ENCODE measurements at regions not wholly inside any gene's neighbourhood (a gene's known extent, or its start where the extent isn't known, plus 50 kb on each side); places are given as distances from the start of the nearest gene placed in this dataset.
"Not testable (repeated sequence)": the region's sequence is repeated elsewhere in the genome, so short reads cannot be mapped to it uniquely, and the experiment has no call there.

GRCh38 chr11:110358336-110358735, 61.9 kb upstream of the RDX start:
- intact Hi-C loops (cut with DNase I), result no loop called here
- no peaks in the 10 kb centered on the region for H3K36me3 ChIP-seq
- peaks cover 0 to 4% of the 10 kb centered on the region in 2 donors for H3K4me1 ChIP-seq
- H3K27me3 ChIP-seq, result no peaks in the 10 kb centered on the region
- H3K4me3 ChIP-seq, result no peak overlapping the region
- no peaks in the 10 kb centered on the region for H3K9me3 ChIP-seq
- no peak for ATAC-seq
- no peak for DNase-seq
- no peak for TF ChIP-seq CTCF (IDR thresholded peaks at IDR 0.05)
- H3K27ac ChIP-seq, result no peak overlapping the region

GRCh38 chr11:110360781-110361408, 64.5 kb upstream of the RDX start:
- H3K27me3 ChIP-seq; H3K4me3 ChIP-seq; DNase-seq; intact Hi-C loops (cut with DNase I); H3K9me3 ChIP-seq; ATAC-seq; H3K36me3 ChIP-seq; H3K27ac ChIP-seq: not testable (repeated sequence)
- peaks cover 0 to 11% of the 10 kb centered on the region in 2 donors for H3K4me1 ChIP-seq

DNA sequence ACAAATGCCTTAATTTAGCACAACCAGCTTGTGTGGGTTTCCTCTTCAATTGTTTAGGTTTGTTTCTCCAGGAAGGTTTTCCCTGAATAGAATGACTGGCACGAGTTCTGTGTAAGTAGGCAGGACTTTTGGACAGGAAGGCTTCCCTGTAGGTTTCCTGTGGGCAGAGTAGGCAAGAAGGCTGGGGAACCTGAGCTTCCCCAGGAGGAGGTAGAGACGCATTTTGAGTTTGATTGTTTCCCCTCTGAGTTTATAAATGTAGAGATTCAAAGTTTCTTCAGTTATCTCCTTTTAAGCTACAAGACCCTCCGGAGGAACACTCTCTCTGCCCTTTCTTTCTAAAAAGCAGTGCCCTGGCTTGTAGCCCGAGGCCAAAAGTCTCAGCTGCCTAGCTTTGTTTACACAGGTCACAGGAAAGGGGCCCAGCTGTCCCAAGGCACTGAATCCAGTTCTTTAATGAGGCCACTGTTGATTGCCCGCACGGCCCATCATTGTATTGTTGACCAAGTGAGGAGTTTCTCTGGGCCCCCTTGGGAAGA, 66.6 kb upstream of the RDX start:
- Histone ChIP-seq H3K4me1 (peaks cover 0 to 22% of the 10 kb centered on the region in 2 donors), H3K27me3 (no peaks in the 10 kb centered on the region), H3K9me3 (no peaks in the 10 kb centered on the region), H3K27ac (peak overlapping the region in 1 of 2 donors; percentile 63), H3K4me3 (no peak overlapping the region), H3K36me3 (no peaks in the 10 kb centered on the region)
- TF ChIP-seq CTCF (IDR thresholded peaks at IDR 0.05), result no peak
- DNase-seq (no peak), ATAC-seq (peak; percentile 20)
- intact Hi-C loops (cut with DNase I), result no loop called here

DNA sequence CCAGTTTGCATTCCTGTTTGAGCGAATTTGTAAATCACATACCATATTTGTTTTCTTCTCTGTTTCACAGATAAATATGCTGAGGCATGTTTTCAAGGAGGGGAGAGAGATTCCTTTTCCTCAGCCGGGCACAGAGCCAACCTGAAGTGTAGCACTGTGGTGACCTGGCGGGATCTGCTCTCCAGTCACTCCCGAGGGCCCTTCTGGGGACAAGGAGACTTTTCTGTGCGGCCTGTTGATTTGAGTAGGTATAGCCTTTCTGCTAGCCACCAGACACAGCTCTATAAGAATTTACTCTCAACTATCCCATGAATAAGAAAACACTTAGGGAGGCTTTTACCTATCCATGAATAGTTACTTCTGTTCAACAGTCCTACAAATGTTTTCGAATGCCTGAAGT, 63.5 kb upstream of the FDX1 start:
- intact Hi-C loops (cut with DNase I), result no loop called here
- Histone ChIP-seq H3K4me1 (peaks cover 0 to 22% of the 10 kb centered on the region in 2 donors), H3K36me3 (no peaks in the 10 kb centered on the region), H3K27me3 (no peaks in the 10 kb centered on the region), H3K27ac (peak overlapping the region; percentile 23 to 50), H3K4me3 (no peak overlapping the region), H3K9me3 (no peaks in the 10 kb centered on the region)
- DNase-seq (peak; percentile 27 to 84 (median 76)), ATAC-seq (peak; percentile 93)
- TF ChIP-seq CTCF (IDR thresholded peaks at IDR 0.05), result no peak

- intact Hi-C loops (cut with DNase I), result no loop called here
- Histone ChIP-seq H3K9me3 (no peaks in the 10 kb centered on the region), H3K4me1 (peaks cover 0 to 22% of the 10 kb centered on the region in 2 donors), H3K4me3 (no peak overlapping the region), H3K36me3 (no peaks in the 10 kb centered on the region), H3K27me3 (no peaks in the 10 kb centered on the region), H3K27ac (peak overlapping the region in 1 of 2 donors; percentile 50)
- peak in 1 of 2 donors; percentile 22 for TF ChIP-seq CTCF (IDR thresholded peaks at IDR 0.05)
- DNase-seq, result no peak
- no peak for ATAC-seq
Observed at GRCh38 chr11:110367571-110367970, 62.2 kb upstream of the FDX1 start.
